OCI-LY7 (cell line): ENCODE measurements at regions not wholly inside any gene's neighbourhood (a gene's known extent, or its start where the extent isn't known, plus 50 kb on each side); places are given as distances from the start of the nearest gene placed in this dataset.

ENCODE experiments used
- BruUV-seq: library from RNA; stranded (reverse); fragments of 400-500 nt; replicated peaks from 2 replicates; lab custom pipeline; 2021; lab: Mats Ljungman, UMichigan
- CTCF ChIA-PET: fragments of 300-600 bp; sonication (Branson Sonifier 250); formaldehyde crosslinking; loops from one replicate; lab custom pipeline; 2022; ENCODE audit warnings: antibody characterized with exemption; ENCODE audit not compliant: unreplicated experiment; lab: Charles Lee
- POLR2A ChIA-PET: fragments of 300-600 bp; sonication (Branson Sonifier 250); formaldehyde crosslinking; loops from one replicate; lab custom pipeline; 2022; ENCODE audit warnings: antibody characterized with exemption; lab: Charles Lee
- DNase-seq: peaks from one replicate; pipeline ENCODE4 v3.0.0-alpha.2; 2015; ENCODE audit warnings: low spot score
- H2AFZ ChIP-seq: fragments of 200-600 bp; sonication (generic), shearing (Covaris generic); 2 replicates; pipeline ENCODE4 v1.6.1; 2014; ENCODE audit warnings: mild to moderate bottlenecking, antibody characterized with exemption, low read length, moderate library complexity
- H3K27ac ChIP-seq: fragments of 200-600 bp; sonication (generic); 2 replicates; pipeline ENCODE4 v1.5.1; 2014; ENCODE audit warnings: mixed run types, low read depth, mild to moderate bottlenecking, moderate library complexity, low read length, inconsistent platforms; ENCODE audit not compliant: poor library complexity, severe bottlenecking
- H3K36me3 ChIP-seq: fragments of 200-600 bp; sonication (generic); 2 replicates; pipeline ENCODE4 v1.6.1; 2014; ENCODE audit warnings: mild to moderate bottlenecking, antibody characterized with exemption, low read length, moderate library complexity, mixed read lengths; ENCODE audit not compliant: insufficient read depth
- H3K4me1 ChIP-seq: fragments of 200-600 bp; sonication (generic); 2 replicates; pipeline ENCODE4 v1.5.1; 2014; ENCODE audit warnings: mild to moderate bottlenecking, low read length; ENCODE audit not compliant: insufficient read depth, poor library complexity, severe bottlenecking
- H3K4me2 ChIP-seq: fragments of 200-600 bp; sonication (generic); 2 replicates; pipeline ENCODE4 v1.6.1; 2014; ENCODE audit warnings: mild to moderate bottlenecking, low read length
- H3K4me3 ChIP-seq: fragments of 200-600 bp; sonication (generic); 2 replicates; pipeline ENCODE4 v1.5.1; 2014; ENCODE audit warnings: mild to moderate bottlenecking, low read depth, low read length; ENCODE audit not compliant: poor library complexity, severe bottlenecking
- H3K79me2 ChIP-seq: fragments of 200-600 bp; sonication (generic); 2 replicates; pipeline ENCODE4 v1.6.1; 2016; ENCODE audit warnings: low read depth, mild to moderate bottlenecking, low read length, moderate library complexity, mixed read lengths; ENCODE audit not compliant: insufficient read depth
- H3K9me2 ChIP-seq: fragments of 200-600 bp; sonication (generic); 2 replicates; pipeline ENCODE4 v1.6.1; 2016; ENCODE audit warnings: mild to moderate bottlenecking, low read length, mixed read lengths; ENCODE audit not compliant: insufficient read depth
- H3K9me3 ChIP-seq: fragments of 200-600 bp; sonication (generic); 2 replicates; pipeline ENCODE4 v1.6.1; 2014; ENCODE audit warnings: mild to moderate bottlenecking, mixed run types, low read length, mixed read lengths
- H4K20me1 ChIP-seq: fragments of 200-600 bp; sonication (generic); 2 replicates; pipeline ENCODE4 v1.6.1; 2014; ENCODE audit warnings: mild to moderate bottlenecking, antibody characterized with exemption, low read length, moderate library complexity, mixed read lengths; ENCODE audit not compliant: insufficient read depth
- EZH2phosphoT487 ChIP-seq: fragments of 200-600 bp; sonication (generic); IDR thresholded peaks from 2 replicates; pipeline ENCODE4 v1.6.1; 2018; ENCODE audit warnings: low read depth, borderline replicate concordance, mild to moderate bottlenecking, mixed run types, antibody characterized with exemption, low read length, moderate library complexity, mixed read lengths
- intact Hi-C: fragments of 100-400 bp; cut with micrococcal nuclease; formaldehyde crosslinking; loops from one replicate; pipeline ENCODE4 v1.10.0; 2022; ENCODE audit not compliant: unreplicated experiment
- TF ChIP-seq, protein P1 (sequence below): fragments of 200-600 bp; sonication (generic); conservative IDR thresholded peaks from 2 replicates; pipeline ENCODE4 v1.5.1; 2014; ENCODE audit warnings: mild to moderate bottlenecking, antibody characterized with exemption, low read length, moderate library complexity, mixed read lengths

DNA sequence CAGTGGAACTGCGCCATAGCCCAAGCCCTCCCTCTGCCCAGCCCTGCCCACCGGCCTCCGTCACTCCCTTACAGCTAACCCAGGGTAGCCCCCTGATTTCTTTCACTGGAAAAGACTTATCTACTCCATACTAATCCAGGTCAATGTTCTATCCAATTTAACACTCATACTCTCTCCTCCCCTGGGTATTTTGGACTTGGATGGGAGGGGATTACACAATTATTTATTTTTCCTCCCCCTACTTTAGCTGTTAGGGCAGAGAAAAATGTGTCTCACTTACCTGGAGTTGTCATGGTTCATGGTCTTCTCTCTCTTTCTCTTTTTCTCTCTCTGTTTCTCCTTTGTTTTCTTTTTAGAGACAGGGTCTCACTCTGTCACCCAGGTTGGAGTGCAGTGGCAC is 100.6 kb upstream of the ST8SIA3 start:
- POLR2A ChIA-PET, result no interaction called here

GRCh38 chr18:57253903-57254302 is 98.5 kb upstream of the ST8SIA3 start:
- ChIA-PET POLR2A (no interaction called here), CTCF (no interaction called here)
- H3K4me2 ChIP-seq, result no peak overlapping the region
- no peak overlapping the region for H3K4me3 ChIP-seq
- no peak overlapping the region for H2AFZ ChIP-seq
- H3K9me2 ChIP-seq, result no peaks in the 10 kb centered on the region
- no peak overlapping the region for H3K27ac ChIP-seq
- intact Hi-C loops, result no loop called here
- H3K79me2 ChIP-seq, result no peaks in the 10 kb centered on the region
- no peaks in the 10 kb centered on the region for H3K9me3 ChIP-seq
- H3K4me1 ChIP-seq, result no peaks in the 10 kb centered on the region
- no peak for DNase-seq
- no peak for TF ChIP-seq EZH2phosphoT487
- TF ChIP-seq, protein P1, sequence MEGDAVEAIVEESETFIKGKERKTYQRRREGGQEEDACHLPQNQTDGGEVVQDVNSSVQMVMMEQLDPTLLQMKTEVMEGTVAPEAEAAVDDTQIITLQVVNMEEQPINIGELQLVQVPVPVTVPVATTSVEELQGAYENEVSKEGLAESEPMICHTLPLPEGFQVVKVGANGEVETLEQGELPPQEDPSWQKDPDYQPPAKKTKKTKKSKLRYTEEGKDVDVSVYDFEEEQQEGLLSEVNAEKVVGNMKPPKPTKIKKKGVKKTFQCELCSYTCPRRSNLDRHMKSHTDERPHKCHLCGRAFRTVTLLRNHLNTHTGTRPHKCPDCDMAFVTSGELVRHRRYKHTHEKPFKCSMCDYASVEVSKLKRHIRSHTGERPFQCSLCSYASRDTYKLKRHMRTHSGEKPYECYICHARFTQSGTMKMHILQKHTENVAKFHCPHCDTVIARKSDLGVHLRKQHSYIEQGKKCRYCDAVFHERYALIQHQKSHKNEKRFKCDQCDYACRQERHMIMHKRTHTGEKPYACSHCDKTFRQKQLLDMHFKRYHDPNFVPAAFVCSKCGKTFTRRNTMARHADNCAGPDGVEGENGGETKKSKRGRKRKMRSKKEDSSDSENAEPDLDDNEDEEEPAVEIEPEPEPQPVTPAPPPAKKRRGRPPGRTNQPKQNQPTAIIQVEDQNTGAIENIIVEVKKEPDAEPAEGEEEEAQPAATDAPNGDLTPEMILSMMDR, result no peak
- H4K20me1 ChIP-seq, result no peaks in the 10 kb centered on the region
- H3K36me3 ChIP-seq, result no peaks in the 10 kb centered on the region
- BruUV-seq, result no TSS peak

More for the DNA sequence above, 100.6 kb upstream of the ST8SIA3 start:
- no peaks in the 10 kb centered on the region for H4K20me1 ChIP-seq
- no peak overlapping the region for H3K4me2 ChIP-seq
- no peak overlapping the region for H2AFZ ChIP-seq
- no peaks in the 10 kb centered on the region for H3K9me2 ChIP-seq
- CTCF ChIA-PET, result no interaction called here
- H3K4me1 ChIP-seq, result no peaks in the 10 kb centered on the region
- H3K4me3 ChIP-seq, result no peak overlapping the region
- no peak for DNase-seq
- H3K9me3 ChIP-seq, result no peaks in the 10 kb centered on the region
- H3K79me2 ChIP-seq, result no peaks in the 10 kb centered on the region
- no TSS peak for BruUV-seq
- intact Hi-C loops, result no loop called here
- H3K36me3 ChIP-seq, result no peaks in the 10 kb centered on the region
- H3K27ac ChIP-seq, result no peak overlapping the region
- TF ChIP-seq, protein P1, result no peak
- no peak for TF ChIP-seq EZH2phosphoT487

DNA sequence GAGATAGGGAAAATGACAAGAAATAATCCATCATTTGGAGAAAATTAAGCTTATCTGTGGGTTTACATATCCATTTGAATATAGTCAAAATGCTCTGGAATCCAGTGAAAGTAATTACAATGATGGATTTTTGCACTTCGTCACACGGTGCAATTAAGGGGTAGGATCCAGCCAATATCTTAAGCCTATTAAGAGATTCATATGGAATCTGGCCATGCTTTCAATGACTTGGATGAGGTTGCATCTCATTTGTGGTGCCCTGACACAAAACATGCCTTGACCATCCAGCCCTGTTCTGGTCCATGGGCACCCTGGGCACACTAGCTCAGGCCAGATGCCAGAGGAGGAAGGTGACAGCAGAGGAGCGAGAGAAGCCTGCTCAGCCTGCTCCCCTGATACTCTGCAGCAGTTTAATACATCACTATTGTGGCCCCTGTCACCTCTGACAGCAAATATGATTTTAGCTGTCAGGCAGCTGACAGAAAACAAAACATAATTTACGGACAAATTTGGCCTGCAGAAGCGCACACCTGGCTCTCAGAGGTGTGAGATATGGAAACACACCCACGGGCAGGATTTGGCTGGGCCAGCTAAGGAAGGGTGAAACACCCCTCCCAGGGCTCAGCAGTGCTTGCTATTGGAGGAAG is 94.1 kb upstream of the ST8SIA3 start:
- no peak for DNase-seq
- Histone ChIP-seq H3K4me2 (no peak overlapping the region), H3K79me2 (no peaks in the 10 kb centered on the region), H3K4me1 (no peaks in the 10 kb centered on the region), H4K20me1 (no peaks in the 10 kb centered on the region), H2AFZ (no peak overlapping the region), H3K9me3 (no peaks in the 10 kb centered on the region), H3K4me3 (no peak overlapping the region), H3K36me3 (no peaks in the 10 kb centered on the region), H3K9me2 (no peaks in the 10 kb centered on the region), H3K27ac (no peak overlapping the region)
- ChIA-PET CTCF (no interaction called here), POLR2A (no interaction called here)
- intact Hi-C loops, result no loop called here
- TF ChIP-seq, protein P1, result no peak
- no peak for TF ChIP-seq EZH2phosphoT487
- BruUV-seq, result no TSS peak
